ENCODE measurements at regions not wholly inside any gene's neighbourhood (a gene's known extent, or its start where the extent isn't known, plus 50 kb on each side); places are given as distances from the start of the nearest gene placed in this dataset.

- ATAC-seq, result no peak
- no peaks in the 10 kb centered on the region for H3K36me3 Mint-ChIP-seq
- H3K27me3 Mint-ChIP-seq (ENCODE audit: low read depth), result no peaks in the 10 kb centered on the region
- TF ChIP-seq ZBTB43 (CRISPR knock-in tag; IDR thresholded peaks at IDR 0.05) (no peak), NR3C1 (CRISPR knock-in tag; conservative IDR thresholded peaks at IDR 0.05; ENCODE audit: low read depth) (no peak), EMX1 (CRISPR knock-in tag; IDR thresholded peaks at IDR 0.05) (no peak), TEAD1 (CRISPR knock-in tag; IDR thresholded peaks at IDR 0.05) (no peak), ATF2 (CRISPR knock-in tag; IDR thresholded peaks at IDR 0.05; ENCODE audit: borderline replicate concordance, low read depth) (no peak), FOXP4 (CRISPR knock-in tag; IDR thresholded peaks at IDR 0.05) (no peak), JUN (CRISPR knock-in tag; IDR thresholded peaks at IDR 0.05) (no peak), MYBL2 (CRISPR knock-in tag; IDR thresholded peaks at IDR 0.05) (no peak), ATF1 (CRISPR knock-in tag; IDR thresholded peaks at IDR 0.05) (no peak), PREB (CRISPR knock-in tag; IDR thresholded peaks at IDR 0.05; ENCODE audit: borderline replicate concordance) (no peak)
- no peak for DNase-seq (ENCODE audit: low spot score)
- no peak overlapping the region for H3K27ac Mint-ChIP-seq
- H3K9me3 Mint-ChIP-seq, result peaks cover 15% of the 10 kb centered on the region
- H3K4me3 Mint-ChIP-seq, result no peak overlapping the region
- ChIA-PET CTCF (no interaction called here), POLR2A (no interaction called here)
- no peaks in the 10 kb centered on the region for H3K4me1 Mint-ChIP-seq
Measured at GRCh38 chr13:91278291-91278690, 69.2 kb upstream of the MIR17HG start.

GRCh38 chr13:91278888-91279287 is 68.6 kb upstream of the MIR17HG start:
- ChIA-PET POLR2A (no interaction called here), CTCF (no interaction called here)
- H3K27ac Mint-ChIP-seq, result no peak overlapping the region
- no peak for ATAC-seq
- H3K36me3 Mint-ChIP-seq, result no peaks in the 10 kb centered on the region
- H3K4me3 Mint-ChIP-seq, result no peak overlapping the region
- H3K4me1 Mint-ChIP-seq, result no peaks in the 10 kb centered on the region
- peaks cover 15% of the 10 kb centered on the region for H3K9me3 Mint-ChIP-seq
- no peaks in the 10 kb centered on the region for H3K27me3 Mint-ChIP-seq (ENCODE audit: low read depth)
- DNase-seq (ENCODE audit: low spot score), result no peak
- no peak for TF ChIP-seq ZNF138 (CRISPR knock-in tag; conservative IDR thresholded peaks at IDR 0.05)
- TF ChIP-seq ZNF281 (CRISPR knock-in tag; IDR thresholded peaks at IDR 0.05), result no peak
- TF ChIP-seq NFATC4 (CRISPR knock-in tag; IDR thresholded peaks at IDR 0.05), result no peak
- TF ChIP-seq JUN (CRISPR knock-in tag; IDR thresholded peaks at IDR 0.05), result no peak
- no peak for TF ChIP-seq AFF4 (CRISPR knock-in tag; IDR thresholded peaks at IDR 0.05; ENCODE audit: borderline replicate concordance)
- no peak for TF ChIP-seq SMAD3 (CRISPR knock-in tag; IDR thresholded peaks at IDR 0.05; ENCODE audit: borderline replicate concordance)
- no peak for TF ChIP-seq ZNF121 (CRISPR knock-in tag; IDR thresholded peaks at IDR 0.05)
- no peak for TF ChIP-seq USF2 (CRISPR knock-in tag; IDR thresholded peaks at IDR 0.05)
- no peak for TF ChIP-seq E2F4 (CRISPR knock-in tag; IDR thresholded peaks at IDR 0.05; ENCODE audit: borderline replicate concordance, low read depth)
- TF ChIP-seq OVOL2 (CRISPR knock-in tag; IDR thresholded peaks at IDR 0.05; ENCODE audit: borderline replicate concordance), result no peak
- no peak for TF ChIP-seq ATF3 (CRISPR knock-in tag; conservative IDR thresholded peaks at IDR 0.05)
